CD4-positive, alpha-beta T cell (primary cell): ENCODE measurements at regions not wholly inside any gene's neighbourhood (a gene's known extent, or its start where the extent isn't known, plus 50 kb on each side); places are given as distances from the start of the nearest gene placed in this dataset.

ENCODE experiments used
- ATAC-seq: fragments of 200-7000 bp; cut with Tn5 transposase; one replicate; pipeline ENCODE4 v1.10.0; 2022; ENCODE audit warnings: mild to moderate bottlenecking; ENCODE audit not compliant: poor library complexity
- CTCF ChIA-PET: fragments of 350-600 bp; sonication (Branson Sonifier 250); formaldehyde crosslinking; loops from one replicate; lab custom pipeline; 2021; ENCODE audit warnings: antibody characterized with exemption, inconsistent platforms; lab: Charles Lee
- POLR2A ChIA-PET: fragments of 350-600 bp; sonication (Branson Sonifier 250); formaldehyde crosslinking; loops from one replicate; lab custom pipeline; 2021; ENCODE audit warnings: antibody characterized with exemption, inconsistent platforms; lab: Charles Lee
- DNase-seq, 14 experiments: peaks; one replicate each; pipeline ENCODE4 v3.0.0-alpha.2; 2013 to 2020; ENCODE audit warnings: mixed read lengths in 2 of 14
- H3K27ac ChIP-seq, 2 donors: one replicate each; pipeline versions ENCODE4 v1.5.1 to v1.7.0; 2013; ENCODE audit warnings: low read length in 2 of 2, low read depth in 1 of 2, mild to moderate bottlenecking in 1 of 2
- H3K27me3 ChIP-seq, 2 experiments: 1 replicate in 1 of 2; 2 replicates in 1 of 2; pipeline versions ENCODE4 v1.6.1 to v1.7.0; 2013; ENCODE audit warnings: low read length in 2 of 2, control low read depth in 1 of 2, mild to moderate bottlenecking in 1 of 2, moderate library complexity in 1 of 2; ENCODE audit not compliant: insufficient read depth in 2 of 2, control insufficient read depth in 1 of 2
- H3K36me3 ChIP-seq: one replicate; pipeline ENCODE4 v1.6.1; 2013; ENCODE audit warnings: low read length, control low read depth; ENCODE audit not compliant: insufficient read depth
- H3K4me1 ChIP-seq: one replicate; pipeline ENCODE4 v1.6.1; 2013; ENCODE audit warnings: low read length, control low read depth; ENCODE audit not compliant: insufficient read depth
- H3K4me3 ChIP-seq: one replicate; pipeline ENCODE4 v1.5.1; 2013; ENCODE audit warnings: mild to moderate bottlenecking, low read length, moderate library complexity
- H3K9me3 ChIP-seq, 2 experiments: 1 replicate in 1 of 2; 2 replicates in 1 of 2; pipeline versions ENCODE4 v1.6.1 to v1.7.0; 2013; ENCODE audit warnings: low read length in 2 of 2, mild to moderate bottlenecking in 2 of 2, control low read depth in 1 of 2, moderate library complexity in 1 of 2; ENCODE audit not compliant: control insufficient read depth in 1 of 2, insufficient read depth in 1 of 2
- H3K27ac Mint-ChIP-seq: one replicate; pipeline ENCODE4 v1.8.0; 2020; ENCODE audit warnings: mixed read lengths
- H3K27me3 Mint-ChIP-seq: one replicate; pipeline ENCODE4 v1.8.0; 2021; ENCODE audit warnings: mixed read lengths
- H3K36me3 Mint-ChIP-seq: one replicate; pipeline ENCODE4 v1.8.0; 2021; ENCODE audit warnings: low read depth, mixed read lengths
- H3K4me1 Mint-ChIP-seq: one replicate; pipeline ENCODE4 v1.8.0; 2021; ENCODE audit warnings: low read depth, mixed read lengths
- H3K4me3 Mint-ChIP-seq: one replicate; pipeline ENCODE4 v1.8.0; 2020; ENCODE audit warnings: mild to moderate bottlenecking, mixed read lengths
- H3K9me3 Mint-ChIP-seq: one replicate; pipeline ENCODE4 v1.8.0; 2020; ENCODE audit warnings: mixed read lengths
- intact Hi-C, 2 experiments: fragments of 100-400 bp; cut with DNase I in 1 of 2; cut with micrococcal nuclease in 1 of 2; formaldehyde crosslinking; loops; one replicate each; pipeline versions ENCODE4 v1.15.1 to v1.9.0; 2023 to 2025; cut with DNase I, micrococcal nuclease
- TF ChIP-seq, protein P1 (sequence below): fragments of 200-600 bp; IDR thresholded peaks from one replicate; pipeline ENCODE4 v1.8.0; 2022; ENCODE audit warnings: antibody characterized with exemption, mild to moderate bottlenecking

DNA sequence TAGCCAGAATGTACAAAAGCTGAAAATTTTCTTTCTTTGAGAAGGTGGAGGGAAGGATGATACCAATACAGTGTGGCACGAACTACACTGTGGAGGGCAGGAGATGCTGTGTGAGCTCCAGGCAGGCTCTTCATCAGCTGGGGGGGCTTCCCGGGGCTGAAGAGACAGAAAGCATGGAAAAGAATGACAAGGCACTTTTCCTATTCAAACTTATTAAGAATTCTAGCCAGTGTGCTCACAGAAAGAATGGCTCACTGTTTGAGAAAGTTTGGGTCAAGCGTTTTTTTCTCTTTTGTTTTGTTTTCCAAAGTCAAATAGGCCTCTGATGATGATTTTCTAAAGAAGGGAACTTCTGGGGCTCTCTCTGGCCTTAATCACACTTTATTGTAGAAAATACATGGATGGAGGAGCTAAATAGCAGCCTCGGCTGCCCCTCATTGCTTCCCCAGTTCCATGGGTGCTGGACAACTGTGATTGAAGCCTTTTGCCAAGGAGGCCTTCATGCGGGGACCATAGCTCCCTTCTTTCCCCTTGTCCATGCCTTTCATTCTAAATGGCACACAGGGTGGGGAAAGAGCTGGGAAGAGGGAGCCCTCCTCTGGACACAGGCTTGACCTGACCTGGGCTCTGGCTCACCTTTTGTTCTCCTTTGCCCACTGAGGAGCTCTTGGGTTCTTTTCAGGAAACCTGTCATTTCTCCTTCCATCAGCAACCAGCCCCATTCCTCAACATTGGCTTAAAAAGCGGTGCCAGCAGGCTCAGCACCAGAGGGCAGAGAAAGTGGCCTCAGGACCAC, 130.6 kb downstream of the TDRD15 start:
- POLR2A ChIA-PET = no interaction called here
- Histone ChIP-seq H3K27me3 (no peaks in the 10 kb centered on the region), H3K4me3 (no peak overlapping the region), H3K4me1 (no peaks in the 10 kb centered on the region), H3K9me3 (peaks cover 0 to 7% of the 10 kb centered on the region in 2 experiments), H3K36me3 (no peaks in the 10 kb centered on the region), H3K27ac (no peak overlapping the region)
- DNase-seq (no peak), ATAC-seq (no peak)
- H3K27ac Mint-ChIP-seq = no peak overlapping the region
- CTCF ChIA-PET = no interaction called here
- no peak overlapping the region for H3K4me3 Mint-ChIP-seq
- H3K36me3 Mint-ChIP-seq = no peaks in the 10 kb centered on the region
- intact Hi-C loops = no loop called here
- no peaks in the 10 kb centered on the region for H3K9me3 Mint-ChIP-seq
- TF ChIP-seq, protein P1, sequence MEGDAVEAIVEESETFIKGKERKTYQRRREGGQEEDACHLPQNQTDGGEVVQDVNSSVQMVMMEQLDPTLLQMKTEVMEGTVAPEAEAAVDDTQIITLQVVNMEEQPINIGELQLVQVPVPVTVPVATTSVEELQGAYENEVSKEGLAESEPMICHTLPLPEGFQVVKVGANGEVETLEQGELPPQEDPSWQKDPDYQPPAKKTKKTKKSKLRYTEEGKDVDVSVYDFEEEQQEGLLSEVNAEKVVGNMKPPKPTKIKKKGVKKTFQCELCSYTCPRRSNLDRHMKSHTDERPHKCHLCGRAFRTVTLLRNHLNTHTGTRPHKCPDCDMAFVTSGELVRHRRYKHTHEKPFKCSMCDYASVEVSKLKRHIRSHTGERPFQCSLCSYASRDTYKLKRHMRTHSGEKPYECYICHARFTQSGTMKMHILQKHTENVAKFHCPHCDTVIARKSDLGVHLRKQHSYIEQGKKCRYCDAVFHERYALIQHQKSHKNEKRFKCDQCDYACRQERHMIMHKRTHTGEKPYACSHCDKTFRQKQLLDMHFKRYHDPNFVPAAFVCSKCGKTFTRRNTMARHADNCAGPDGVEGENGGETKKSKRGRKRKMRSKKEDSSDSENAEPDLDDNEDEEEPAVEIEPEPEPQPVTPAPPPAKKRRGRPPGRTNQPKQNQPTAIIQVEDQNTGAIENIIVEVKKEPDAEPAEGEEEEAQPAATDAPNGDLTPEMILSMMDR = no peak
- H3K4me1 Mint-ChIP-seq = no peaks in the 10 kb centered on the region
- H3K27me3 Mint-ChIP-seq = no peaks in the 10 kb centered on the region

- peak in 3 of 14 experiments; percentile 20 to 67 (median 63) for DNase-seq
Measured at GRCh38 chr2:21256006-21256405, 132.2 kb downstream of the TDRD15 start.

GRCh38 chr2:21257621-21258020, 133.9 kb downstream of the TDRD15 start:
- ATAC-seq (no peak), DNase-seq (no peak)
- Mint-ChIP-seq H3K36me3 (no peaks in the 10 kb centered on the region), H3K4me1 (no peaks in the 10 kb centered on the region), H3K27me3 (no peaks in the 10 kb centered on the region), H3K4me3 (no peak overlapping the region), H3K9me3 (no peaks in the 10 kb centered on the region), H3K27ac (no peak overlapping the region)
- Histone ChIP-seq H3K4me1 (no peaks in the 10 kb centered on the region), H3K9me3 (peaks cover 0 to 7% of the 10 kb centered on the region in 2 experiments), H3K4me3 (no peak overlapping the region), H3K27ac (no peak overlapping the region), H3K27me3 (no peaks in the 10 kb centered on the region), H3K36me3 (no peaks in the 10 kb centered on the region)
- TF ChIP-seq, protein P1 = no peak
- ChIA-PET CTCF (no interaction called here), POLR2A (no interaction called here)
- intact Hi-C loops = no loop called here

More at GRCh38 chr2:21256006-21256405, 132.2 kb downstream of the TDRD15 start:
- no peak overlapping the region for H3K4me3 ChIP-seq
- Mint-ChIP-seq H3K36me3 (no peaks in the 10 kb centered on the region), H3K9me3 (no peaks in the 10 kb centered on the region), H3K27ac (no peak overlapping the region), H3K27me3 (no peaks in the 10 kb centered on the region), H3K4me3 (no peak overlapping the region), H3K4me1 (no peaks in the 10 kb centered on the region)
- H3K27ac ChIP-seq = no peak overlapping the region
- H3K4me1 ChIP-seq = no peaks in the 10 kb centered on the region
- H3K27me3 ChIP-seq = no peaks in the 10 kb centered on the region
- TF ChIP-seq, protein P1 = no peak
- CTCF ChIA-PET = no interaction called here
- POLR2A ChIA-PET = no interaction called here
- intact Hi-C loops = no loop called here
- H3K9me3 ChIP-seq = peaks cover 0 to 7% of the 10 kb centered on the region in 2 experiments
- no peaks in the 10 kb centered on the region for H3K36me3 ChIP-seq
- no peak for ATAC-seq
